HG02588 (cell line): ENCODE measurements at regions not wholly inside any gene's neighbourhood (a gene's known extent, or its start where the extent isn't known, plus 50 kb on each side); places are given as distances from the start of the nearest gene placed in this dataset.
"Not testable (repeated sequence)": the region's sequence is repeated elsewhere in the genome, so short reads cannot be mapped to it uniquely, and the experiment has no call there.

Experiments
- ATAC-seq: cut with Tn5 transposase; IDR thresholded peaks from one replicate; pipeline ENCODE4 v1.9.1; 2021; ENCODE audit warnings: mild to moderate bottlenecking, moderate library complexity; ENCODE audit not compliant: unreplicated experiment

GRCh38 chr6:112920994-112921393 lies 573.9 kb downstream of the RFPL4B start:
- ATAC-seq = no peak

- no peak for ATAC-seq
Observed at GRCh38 chr6:112923940-112924587, 576.9 kb downstream of the RFPL4B start.

GRCh38 chr6:112925702-112926101 lies 578.6 kb downstream of the RFPL4B start:
- ATAC-seq = no peak

- no peak for ATAC-seq
Observed at GRCh38 chr6:112927641-112928320, 580.7 kb downstream of the RFPL4B start.

GRCh38 chr6:112929641-112930040 lies 582.5 kb downstream of the RFPL4B start:
- no peak for ATAC-seq

- ATAC-seq = no peak
Observed at GRCh38 chr6:112931832-112932231, 584.7 kb downstream of the RFPL4B start.

GRCh38 chr6:112933947-112934346 lies 586.8 kb downstream of the RFPL4B start:
- no peak for ATAC-seq

GRCh38 chr6:112934433-112935327 lies 587.5 kb downstream of the RFPL4B start:
- ATAC-seq = no peak

GRCh38 chr6:112935402-112936078 lies 588.4 kb downstream of the RFPL4B start:
- no peak for ATAC-seq

- no peak for ATAC-seq
Observed at GRCh38 chr6:112936079-112936472, 588.9 kb downstream of the RFPL4B start.

GRCh38 chr6:112936504-112936903 lies 589.4 kb downstream of the RFPL4B start:
- ATAC-seq = no peak

- not testable (repeated sequence) for ATAC-seq
Observed at GRCh38 chr6:112937690-112938089, 590.6 kb downstream of the RFPL4B start.

- no peak for ATAC-seq
Observed at GRCh38 chr6:112938650-112939049, 591.5 kb downstream of the RFPL4B start.

GRCh38 chr6:112939563-112939962 lies 592.4 kb downstream of the RFPL4B start:
- ATAC-seq = no peak

GRCh38 chr6:112941613-112942012 lies 594.5 kb downstream of the RFPL4B start:
- ATAC-seq = no peak

GRCh38 chr6:112946051-112946450 lies 598.9 kb downstream of the RFPL4B start:
- no peak for ATAC-seq

GRCh38 chr6:112947507-112947906 lies 600.4 kb downstream of the RFPL4B start:
- ATAC-seq = no peak

GRCh38 chr6:112951829-112952228 lies 604.7 kb downstream of the RFPL4B start:
- ATAC-seq = no peak

GRCh38 chr6:112955743-112956142 lies 608.6 kb downstream of the RFPL4B start:
- ATAC-seq = not testable (repeated sequence)

- ATAC-seq = no peak
Observed at GRCh38 chr6:112956696-112957535, 609.8 kb downstream of the RFPL4B start.
